ENCODE measurements at regions not wholly inside any gene's neighbourhood (a gene's known extent, or its start where the extent isn't known, plus 50 kb on each side); places are given as distances from the start of the nearest gene placed in this dataset.

DNA sequence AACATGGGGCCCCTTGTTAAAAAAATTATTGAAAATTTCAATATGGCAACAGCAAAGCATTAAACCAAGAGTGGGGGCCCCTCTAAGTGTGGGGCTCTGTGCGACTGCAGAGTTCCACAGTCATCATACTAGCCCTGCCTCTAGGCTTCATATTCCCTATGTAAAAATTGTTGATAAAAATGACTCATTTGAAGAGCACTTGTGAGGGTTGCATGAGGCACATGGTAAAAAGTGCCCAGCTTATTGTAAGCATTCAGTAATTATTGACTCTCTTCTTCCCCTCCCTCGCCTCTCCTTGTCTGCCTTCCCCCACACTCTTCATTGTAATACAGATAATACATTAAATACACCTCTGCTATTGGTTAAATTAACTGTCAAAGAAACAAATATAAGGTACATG, 86.7 kb upstream of the PTBP2 start:
- H3K4me3 ChIP-seq = no peak overlapping the region
- no peaks in the 10 kb centered on the region for H3K27me3 ChIP-seq
- no peaks in the 10 kb centered on the region for H3K4me1 ChIP-seq
- no peak for ATAC-seq
- DNase-seq = no peak
- no peak for TF ChIP-seq POLR2A (IDR thresholded peaks at IDR 0.05)
- TF ChIP-seq CTCF (IDR thresholded peaks at IDR 0.05 in 4 of 5, conservative IDR thresholded peaks at IDR 0.05 in 1 of 5) = no peak
- intact Hi-C loops (cut with DNase I; ENCODE audit: low total_unique reads) (no loop called here), in situ Hi-C loops (cut with MboI; ENCODE audit: low sequenced_read_pairs in 4 of 4) (no loop called here)
- no peak overlapping the region for H3K27ac ChIP-seq
- H3K36me3 ChIP-seq = no peaks in the 10 kb centered on the region
- H3K9me3 ChIP-seq = no peaks in the 10 kb centered on the region

GRCh38 chr1:96641282-96641681, 80.3 kb upstream of the PTBP2 start:
- Histone ChIP-seq H3K27ac (no peak overlapping the region), H3K9me3 (no peaks in the 10 kb centered on the region), H3K4me3 (no peak overlapping the region), H3K27me3 (no peaks in the 10 kb centered on the region), H3K4me1 (no peaks in the 10 kb centered on the region), H3K36me3 (no peaks in the 10 kb centered on the region)
- intact Hi-C loops (cut with DNase I; ENCODE audit: low total_unique reads) = no loop called here
- no peak for TF ChIP-seq CTCF (IDR thresholded peaks at IDR 0.05 in 4 of 5, conservative IDR thresholded peaks at IDR 0.05 in 1 of 5)
- ATAC-seq (no peak), DNase-seq (no peak)
- in situ Hi-C loops (cut with MboI; ENCODE audit: low sequenced_read_pairs in 4 of 4) = no loop called here

GRCh38 chr1:96643519-96643918, 78.1 kb upstream of the PTBP2 start:
- Histone ChIP-seq H3K36me3 (no peaks in the 10 kb centered on the region), H3K27ac (no peak overlapping the region), H3K9me3 (no peaks in the 10 kb centered on the region), H3K4me3 (no peak overlapping the region), H3K4me1 (no peaks in the 10 kb centered on the region), H3K27me3 (no peaks in the 10 kb centered on the region)
- no peak for TF ChIP-seq CTCF (IDR thresholded peaks at IDR 0.05 in 4 of 5, conservative IDR thresholded peaks at IDR 0.05 in 1 of 5)
- TF ChIP-seq POLR2A (IDR thresholded peaks at IDR 0.05) = no peak
- ATAC-seq (no peak), DNase-seq (no peak)
- in situ Hi-C loops (cut with MboI; ENCODE audit: low sequenced_read_pairs in 4 of 4) (no loop called here), intact Hi-C loops (cut with DNase I; ENCODE audit: low total_unique reads) (no loop called here)

DNA sequence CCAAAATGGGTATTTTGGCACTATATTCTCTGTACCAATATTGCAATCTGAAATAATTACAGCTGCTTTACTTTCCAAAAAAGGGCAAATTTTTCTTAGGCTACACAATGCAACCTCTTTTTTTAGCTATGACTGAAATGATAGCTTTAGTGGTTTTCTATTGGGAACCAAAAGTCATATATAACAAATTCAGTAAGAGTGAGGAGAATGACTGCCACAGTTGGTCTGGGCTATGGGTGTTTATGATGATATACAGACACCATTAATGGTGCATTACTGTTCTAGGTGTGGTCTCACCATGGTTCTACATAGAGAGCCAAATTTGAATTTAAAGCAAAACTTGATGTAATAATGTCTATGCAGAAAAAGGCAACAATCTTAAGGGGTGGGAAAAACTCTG, 72.3 kb upstream of the PTBP2 start:
- Histone ChIP-seq H3K27me3 (no peaks in the 10 kb centered on the region), H3K4me1 (no peaks in the 10 kb centered on the region), H3K9me3 (no peaks in the 10 kb centered on the region), H3K36me3 (no peaks in the 10 kb centered on the region), H3K27ac (no peak overlapping the region), H3K4me3 (no peak overlapping the region)
- no peak for DNase-seq
- in situ Hi-C loops (cut with MboI; ENCODE audit: low sequenced_read_pairs in 4 of 4) (no loop called here), intact Hi-C loops (cut with DNase I; ENCODE audit: low total_unique reads) (no loop called here)
- TF ChIP-seq CTCF (IDR thresholded peaks at IDR 0.05 in 4 of 5, conservative IDR thresholded peaks at IDR 0.05 in 1 of 5) = no peak
- TF ChIP-seq POLR2A (IDR thresholded peaks at IDR 0.05) = no peak
- ATAC-seq = no peak

GRCh38 chr1:96651517-96651916, 70.1 kb upstream of the PTBP2 start:
- Histone ChIP-seq H3K27ac (no peak overlapping the region), H3K27me3 (no peaks in the 10 kb centered on the region), H3K36me3 (no peaks in the 10 kb centered on the region), H3K4me1 (no peaks in the 10 kb centered on the region), H3K4me3 (no peak overlapping the region), H3K9me3 (no peaks in the 10 kb centered on the region)
- no peak for TF ChIP-seq POLR2A (IDR thresholded peaks at IDR 0.05)
- in situ Hi-C loops (cut with MboI; ENCODE audit: low sequenced_read_pairs in 4 of 4) (no loop called here), intact Hi-C loops (cut with DNase I; ENCODE audit: low total_unique reads) (no loop called here)
- ATAC-seq (no peak), DNase-seq (no peak)

All from gastrocnemius medialis (tissue), 4 donors.